WTC11 (cell line): ENCODE measurements at regions not wholly inside any gene's neighbourhood (a gene's known extent, or its start where the extent isn't known, plus 50 kb on each side); places are given as distances from the start of the nearest gene placed in this dataset.

Source experiments
- CTCF ChIP-seq: fragments of 200-600 bp; IDR thresholded peaks from 2 replicates; pipeline ENCODE4 v1.8.0; 2022; ENCODE audit warnings: antibody characterized with exemption
- SP1 ChIP-seq: sonication (generic); formaldehyde crosslinking; conservative IDR thresholded peaks from 2 replicates; pipeline ENCODE4 v1.8.1; 2022; ENCODE audit warnings: missing genetic modification reagents
- TF ChIP-seq, protein P1 (sequence below): sonication (generic); formaldehyde crosslinking; conservative IDR thresholded peaks from 2 replicates; pipeline ENCODE4 v1.8.1; 2022; ENCODE audit warnings: mild to moderate bottlenecking, missing genetic modification reagents
- TF ChIP-seq, protein P2 (sequence below): sonication (generic); formaldehyde crosslinking; IDR thresholded peaks from 2 replicates; pipeline ENCODE4 v1.8.0; 2022; ENCODE audit warnings: mild to moderate bottlenecking, missing genetic modification reagents
- TF ChIP-seq, protein P3 (sequence below): sonication (generic); formaldehyde crosslinking; IDR thresholded peaks from 2 replicates; pipeline ENCODE4 v1.8.1; 2022; ENCODE audit warnings: mild to moderate bottlenecking, missing genetic modification reagents, moderate library complexity, borderline replicate concordance

DNA sequence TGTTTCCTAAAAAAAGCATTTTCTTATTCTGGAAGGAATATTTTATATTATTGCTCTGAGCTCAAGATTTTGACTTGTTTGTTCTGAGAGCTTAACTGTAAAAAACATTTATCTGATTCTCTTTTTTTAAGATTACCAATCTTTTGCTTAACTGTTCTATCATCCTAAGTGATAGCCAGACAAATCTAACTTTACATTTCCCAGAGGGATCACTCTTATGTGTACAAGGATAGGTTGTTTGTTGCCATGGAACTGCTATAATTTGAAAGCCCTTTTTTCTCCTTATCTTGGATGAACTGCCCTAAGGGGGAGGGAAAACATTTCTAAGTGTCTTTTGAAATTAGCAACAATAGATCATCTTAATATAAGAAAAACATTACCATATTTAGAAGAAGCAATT is 494.7 kb downstream of the TRAM1L1 start:
- TF ChIP-seq, protein P1, sequence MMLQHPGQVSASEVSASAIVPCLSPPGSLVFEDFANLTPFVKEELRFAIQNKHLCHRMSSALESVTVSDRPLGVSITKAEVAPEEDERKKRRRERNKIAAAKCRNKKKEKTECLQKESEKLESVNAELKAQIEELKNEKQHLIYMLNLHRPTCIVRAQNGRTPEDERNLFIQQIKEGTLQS, result no peak
- TF ChIP-seq, protein P2, sequence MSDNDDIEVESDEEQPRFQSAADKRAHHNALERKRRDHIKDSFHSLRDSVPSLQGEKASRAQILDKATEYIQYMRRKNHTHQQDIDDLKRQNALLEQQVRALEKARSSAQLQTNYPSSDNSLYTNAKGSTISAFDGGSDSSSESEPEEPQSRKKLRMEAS, result no peak
- TF ChIP-seq CTCF, result no peak
- TF ChIP-seq, protein P3, sequence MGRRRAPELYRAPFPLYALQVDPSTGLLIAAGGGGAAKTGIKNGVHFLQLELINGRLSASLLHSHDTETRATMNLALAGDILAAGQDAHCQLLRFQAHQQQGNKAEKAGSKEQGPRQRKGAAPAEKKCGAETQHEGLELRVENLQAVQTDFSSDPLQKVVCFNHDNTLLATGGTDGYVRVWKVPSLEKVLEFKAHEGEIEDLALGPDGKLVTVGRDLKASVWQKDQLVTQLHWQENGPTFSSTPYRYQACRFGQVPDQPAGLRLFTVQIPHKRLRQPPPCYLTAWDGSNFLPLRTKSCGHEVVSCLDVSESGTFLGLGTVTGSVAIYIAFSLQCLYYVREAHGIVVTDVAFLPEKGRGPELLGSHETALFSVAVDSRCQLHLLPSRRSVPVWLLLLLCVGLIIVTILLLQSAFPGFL (CRISPR knock-in tag), result no peak
- no peak for TF ChIP-seq SP1
